Brain microvascular endothelial cell (primary cell): ENCODE measurements at regions not wholly inside any gene's neighbourhood (a gene's known extent, or its start where the extent isn't known, plus 50 kb on each side); places are given as distances from the start of the nearest gene placed in this dataset.

Source experiments
- DNase-seq: peaks from one replicate; pipeline ENCODE4 v3.0.0-alpha.2; 2020
- H3K27ac ChIP-seq: fragments of 250-450 bp; sonication (Bioruptor Pico); 2 replicates; pipeline ENCODE4 v1.5.1; 2020; ENCODE audit warnings: mild to moderate bottlenecking, moderate library complexity
- H3K27me3 ChIP-seq: fragments of 250-450 bp; sonication (Bioruptor Pico); replicated peaks from 2 replicates; pipeline ENCODE4 v1.5.1; 2020; ENCODE audit warnings: mild to moderate bottlenecking
- H3K36me3 ChIP-seq: fragments of 250-450 bp; sonication (Bioruptor Pico); replicated peaks from 2 replicates; pipeline ENCODE4 v1.5.1; 2020; ENCODE audit warnings: mild to moderate bottlenecking
- H3K4me3 ChIP-seq: 2 replicates; pipeline ENCODE4 v1.5.1; 2011; ENCODE audit warnings: low read depth, mild to moderate bottlenecking, control low read depth, low read length, moderate library complexity
- CTCF ChIP-seq: IDR thresholded peaks from 2 replicates; pipeline ENCODE4 v1.5.1; 2011; ENCODE audit warnings: low read depth, mild to moderate bottlenecking, moderate library complexity, low read length, control low read depth, inconsistent platforms; ENCODE audit errors: missing control alignments
- in situ Hi-C: cut with HindIII; loops from 2 replicates; pipeline ENCODE4 v1.10.0; 2017; ENCODE audit warnings: low sequenced_read_pairs, low pct_ligation_motif_present

DNA sequence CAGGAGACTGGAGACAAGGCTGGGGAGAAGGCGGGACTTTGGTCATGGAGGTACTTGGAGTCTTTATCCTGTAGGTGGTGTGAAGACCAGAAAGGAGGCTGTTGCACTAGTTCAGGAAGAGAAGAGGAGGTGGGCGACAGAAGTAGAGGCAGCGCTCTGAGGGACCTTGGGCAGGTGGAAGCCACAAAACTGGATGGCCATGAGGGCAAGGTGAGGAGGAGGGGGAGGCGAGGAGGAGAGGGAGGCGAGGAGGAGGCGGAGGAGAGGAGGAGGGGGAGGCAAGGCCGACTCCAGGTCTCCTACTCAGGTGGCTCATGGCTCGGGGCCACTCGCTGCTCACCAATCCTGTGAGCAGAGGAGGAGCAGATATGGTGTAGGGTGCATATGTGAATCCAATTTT is 125.6 kb downstream of the RPLP1 start:
- in situ Hi-C loops = no loop called here

GRCh38 chr15:69578787-69579583 is 126.4 kb downstream of the RPLP1 start:
- DNase-seq = no peak
- Histone ChIP-seq H3K4me3 (no peak overlapping the region), H3K27me3 (peaks cover 13% of the 10 kb centered on the region), H3K36me3 (no peaks in the 10 kb centered on the region), H3K27ac (no peak overlapping the region)
- in situ Hi-C loops = no loop called here
- TF ChIP-seq CTCF = no peak

More for the DNA sequence above, 125.6 kb downstream of the RPLP1 start:
- H3K27ac ChIP-seq = no peak overlapping the region
- H3K36me3 ChIP-seq = no peaks in the 10 kb centered on the region
- peaks cover 11% of the 10 kb centered on the region for H3K27me3 ChIP-seq
- no peak overlapping the region for H3K4me3 ChIP-seq
- DNase-seq = no peak
- no peak for TF ChIP-seq CTCF

DNA sequence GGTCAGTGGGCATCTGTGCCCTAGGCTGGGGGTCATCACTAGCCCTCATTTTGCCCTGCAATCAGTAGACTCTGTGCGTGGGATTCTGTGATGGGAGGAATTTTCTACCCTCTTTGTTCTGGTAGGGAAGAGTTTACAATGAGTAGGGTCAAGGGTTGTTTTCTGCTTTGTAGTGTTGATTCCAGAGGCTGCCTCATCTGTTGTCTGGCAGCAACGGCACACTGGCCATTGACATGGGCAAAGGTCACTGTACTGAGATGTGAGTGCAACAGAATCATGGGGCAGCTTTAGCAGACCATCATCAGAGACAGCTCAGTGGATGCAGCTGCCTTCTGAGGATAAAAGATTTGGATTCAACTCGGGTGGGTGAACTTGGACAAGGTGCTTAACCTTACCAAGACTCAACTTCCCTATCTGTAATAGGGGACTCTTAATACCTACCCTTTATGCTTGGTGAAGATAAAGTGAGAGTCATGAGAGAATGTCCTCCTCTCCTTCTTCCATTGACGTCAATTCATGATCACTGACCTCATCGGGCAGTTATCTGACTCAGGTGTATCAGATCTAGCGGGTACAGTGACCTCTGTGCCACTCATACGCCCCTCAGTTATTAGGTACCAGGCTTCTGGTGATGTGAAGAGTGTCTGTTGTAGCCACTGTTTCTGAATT is 127.5 kb downstream of the RPLP1 start:
- no peak for TF ChIP-seq CTCF
- peaks cover 13% of the 10 kb centered on the region for H3K27me3 ChIP-seq
- no peaks in the 10 kb centered on the region for H3K36me3 ChIP-seq

DNA sequence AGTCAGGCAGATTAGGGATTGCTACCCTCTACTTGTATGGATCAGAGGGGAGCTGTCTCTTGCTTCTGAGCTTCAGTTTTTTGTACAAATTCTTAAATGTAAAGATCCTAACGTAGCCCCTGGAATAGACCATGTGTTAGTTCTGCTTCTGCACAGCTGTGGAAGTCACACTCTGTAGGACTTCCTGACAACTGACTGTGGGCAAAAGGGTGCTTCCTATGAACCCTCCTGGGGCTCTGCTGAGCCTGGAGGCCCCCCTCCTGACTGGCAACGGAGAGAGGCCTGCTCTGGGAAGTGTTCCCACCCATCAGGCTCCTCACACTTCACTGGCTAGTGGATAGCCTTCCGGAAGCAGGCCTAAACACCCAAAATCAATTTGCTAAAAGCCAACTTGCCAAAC is 131.0 kb downstream of the RPLP1 start:
- Histone ChIP-seq H3K4me3 (no peak overlapping the region), H3K27me3 (peaks cover 12% of the 10 kb centered on the region), H3K27ac (no peak overlapping the region), H3K36me3 (no peaks in the 10 kb centered on the region)
- TF ChIP-seq CTCF = no peak
- no peak for DNase-seq
- in situ Hi-C loops = no loop called here

More for the DNA sequence above, 127.5 kb downstream of the RPLP1 start:
- Histone ChIP-seq H3K4me3 (no peak overlapping the region), H3K27ac (no peak overlapping the region)
- DNase-seq = no peak
- in situ Hi-C loops = no loop called here

DNA sequence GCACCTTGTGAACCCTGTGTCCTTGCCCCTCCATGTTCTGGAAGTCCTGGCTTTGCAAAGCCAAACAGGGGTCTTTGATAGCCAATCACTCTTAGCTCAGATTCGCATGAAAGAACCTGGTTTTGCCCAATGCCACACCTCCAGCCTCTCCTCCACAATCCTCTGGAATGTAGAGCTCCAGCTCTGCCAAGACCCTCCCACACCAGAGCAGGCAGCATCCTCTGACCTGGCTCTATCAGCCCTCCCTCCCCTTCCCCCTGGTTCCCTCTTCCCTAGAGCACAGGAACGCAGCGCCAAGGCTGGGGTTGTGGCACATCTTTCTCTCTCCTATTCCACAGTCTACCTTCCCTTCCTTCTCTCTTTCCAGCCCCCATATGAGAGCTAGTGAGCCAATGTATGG is 133.3 kb downstream of the RPLP1 start:
- no peak for TF ChIP-seq CTCF
- peaks cover 4% of the 10 kb centered on the region for H3K27me3 ChIP-seq
- no peak for DNase-seq
- H3K4me3 ChIP-seq = no peak overlapping the region
- in situ Hi-C loops = no loop called here
- H3K36me3 ChIP-seq = no peaks in the 10 kb centered on the region
- no peak overlapping the region for H3K27ac ChIP-seq
